ENCODE measurements at regions not wholly inside any gene's neighbourhood (a gene's known extent, or its start where the extent isn't known, plus 50 kb on each side); places are given as distances from the start of the nearest gene placed in this dataset.

DNA sequence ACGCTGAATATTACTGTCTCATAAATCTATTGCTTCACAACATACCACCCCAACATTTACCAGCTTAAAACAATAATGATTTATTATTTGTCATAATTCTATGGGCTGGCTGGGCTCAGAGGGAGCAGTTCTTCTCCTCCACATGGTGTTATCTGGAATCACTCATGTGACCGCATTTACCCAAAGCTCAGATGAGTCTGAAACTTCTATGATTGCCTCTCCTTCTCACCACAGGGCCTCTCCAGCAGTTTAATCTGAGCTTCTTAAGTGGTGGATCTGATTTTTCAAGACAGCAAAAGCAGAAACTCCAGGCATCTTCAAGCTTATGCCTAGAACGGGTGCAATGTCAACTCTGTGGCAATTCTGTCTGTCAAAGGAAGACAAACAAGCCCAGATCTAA is 210.3 kb upstream of the ADRA1B start:
- WGBS (ENCODE audit: insufficient coverage), result 90% methylated on average over 1 of the region's 3 CpGs
- Histone ChIP-seq H3K9me3 (ENCODE audit: control insufficient read depth, insufficient read depth, low read length) (no peaks in the 10 kb centered on the region), H3K27ac (ENCODE audit: low read depth, low read length) (no peak overlapping the region)

DNA sequence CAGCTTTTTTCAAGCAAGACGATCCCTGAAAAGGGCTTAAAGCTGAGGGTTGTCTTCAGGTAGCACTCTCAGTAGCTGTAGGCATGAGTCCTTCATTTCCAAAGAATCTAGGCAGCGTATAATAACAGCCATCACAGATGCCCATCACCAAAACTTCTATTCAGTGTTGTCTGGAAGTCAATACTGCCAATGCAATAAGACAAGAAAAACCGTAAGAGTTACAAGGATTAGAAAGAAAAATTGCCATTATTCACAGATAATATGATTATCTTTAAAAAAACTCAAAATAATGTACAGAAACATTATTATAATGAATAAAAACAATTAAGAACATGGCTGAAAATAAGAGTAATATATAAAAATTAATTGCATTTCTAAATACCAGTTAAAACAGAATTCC is 208.2 kb upstream of the ADRA1B start:
- WGBS (ENCODE audit: insufficient coverage), result no CpG with 5 or more reads among the region's 3 CpGs
- Histone ChIP-seq H3K9me3 (ENCODE audit: control insufficient read depth, insufficient read depth, low read length) (no peaks in the 10 kb centered on the region), H3K27me3 (ENCODE audit: control insufficient read depth, insufficient read depth, low read length) (no peaks in the 10 kb centered on the region), H3K4me1 (ENCODE audit: control insufficient read depth, insufficient read depth, low read length) (no peaks in the 10 kb centered on the region), H3K4me3 (ENCODE audit: low read depth, low read length) (no peak overlapping the region), H3K36me3 (ENCODE audit: control insufficient read depth, insufficient read depth, low read length) (no peaks in the 10 kb centered on the region), H3K27ac (ENCODE audit: low read depth, low read length) (no peak overlapping the region)
- no peak for DNase-seq (ENCODE audit: low read depth in 4 of 6, low spot score in 6 of 6)

More for the DNA sequence above, 210.3 kb upstream of the ADRA1B start:
- DNase-seq (ENCODE audit: low read depth in 4 of 6, low spot score in 6 of 6), result no peak
- Histone ChIP-seq H3K27me3 (ENCODE audit: control insufficient read depth, insufficient read depth, low read length) (no peaks in the 10 kb centered on the region), H3K36me3 (ENCODE audit: control insufficient read depth, insufficient read depth, low read length) (no peaks in the 10 kb centered on the region), H3K4me1 (ENCODE audit: control insufficient read depth, insufficient read depth, low read length) (no peaks in the 10 kb centered on the region), H3K4me3 (ENCODE audit: low read depth, low read length) (no peak overlapping the region)

DNA sequence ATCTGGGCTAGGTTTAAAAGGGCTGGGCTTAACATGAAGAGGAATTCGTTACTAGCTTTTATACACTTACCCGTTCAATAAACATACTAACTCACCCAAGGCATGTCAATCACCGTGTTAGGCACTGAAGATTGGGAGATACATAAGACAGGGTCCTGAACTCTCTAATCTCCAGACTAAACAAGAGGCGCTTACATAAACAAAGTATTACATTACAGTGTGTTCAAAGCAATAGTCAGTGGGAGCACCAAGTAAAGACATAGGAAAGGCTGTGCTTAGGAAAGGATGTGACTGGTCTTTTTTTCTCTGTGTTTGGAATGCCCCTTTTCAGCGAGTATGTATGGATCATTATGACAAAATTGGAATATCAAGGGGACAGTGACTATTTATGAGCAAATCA is 203.6 kb upstream of the ADRA1B start:
- no peaks in the 10 kb centered on the region for H3K9me3 ChIP-seq (ENCODE audit: control insufficient read depth, insufficient read depth, low read length)
- H3K4me3 ChIP-seq (ENCODE audit: low read depth, low read length), result no peak overlapping the region
- no peaks in the 10 kb centered on the region for H3K27me3 ChIP-seq (ENCODE audit: control insufficient read depth, insufficient read depth, low read length)
- no peaks in the 10 kb centered on the region for H3K4me1 ChIP-seq (ENCODE audit: control insufficient read depth, insufficient read depth, low read length)
- DNase-seq (ENCODE audit: low read depth in 4 of 6, low spot score in 6 of 6), result no peak
- no peak overlapping the region for H3K27ac ChIP-seq (ENCODE audit: low read depth, low read length)
- WGBS (ENCODE audit: insufficient coverage), result no CpG with 5 or more reads among the region's 5 CpGs
- H3K36me3 ChIP-seq (ENCODE audit: control insufficient read depth, insufficient read depth, low read length), result no peaks in the 10 kb centered on the region

DNA sequence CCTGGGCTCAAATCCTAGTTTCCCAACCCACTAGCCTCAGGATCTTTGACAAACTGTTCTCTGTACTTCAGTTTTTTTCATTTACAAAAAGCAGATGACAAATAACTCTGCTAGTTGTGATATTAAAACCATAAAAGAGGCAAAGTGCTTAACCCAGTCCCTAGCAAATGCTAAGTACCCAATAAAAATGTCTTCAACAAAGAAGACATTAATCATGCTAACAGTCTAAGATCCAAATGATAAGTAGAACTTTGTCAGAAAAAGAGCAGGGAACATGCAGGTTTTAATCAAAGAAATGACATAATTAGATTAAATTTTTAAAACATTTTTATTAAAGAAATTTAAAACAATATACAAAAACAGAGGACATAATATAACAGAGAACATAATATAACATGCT is 203.0 kb upstream of the ADRA1B start:
- Histone ChIP-seq H3K27ac (ENCODE audit: low read depth, low read length) (no peak overlapping the region), H3K4me3 (ENCODE audit: low read depth, low read length) (no peak overlapping the region), H3K4me1 (ENCODE audit: control insufficient read depth, insufficient read depth, low read length) (no peaks in the 10 kb centered on the region), H3K9me3 (ENCODE audit: control insufficient read depth, insufficient read depth, low read length) (no peaks in the 10 kb centered on the region), H3K27me3 (ENCODE audit: control insufficient read depth, insufficient read depth, low read length) (no peaks in the 10 kb centered on the region), H3K36me3 (ENCODE audit: control insufficient read depth, insufficient read depth, low read length) (no peaks in the 10 kb centered on the region)
- DNase-seq (ENCODE audit: low read depth in 4 of 6, low spot score in 6 of 6), result no peak

DNA sequence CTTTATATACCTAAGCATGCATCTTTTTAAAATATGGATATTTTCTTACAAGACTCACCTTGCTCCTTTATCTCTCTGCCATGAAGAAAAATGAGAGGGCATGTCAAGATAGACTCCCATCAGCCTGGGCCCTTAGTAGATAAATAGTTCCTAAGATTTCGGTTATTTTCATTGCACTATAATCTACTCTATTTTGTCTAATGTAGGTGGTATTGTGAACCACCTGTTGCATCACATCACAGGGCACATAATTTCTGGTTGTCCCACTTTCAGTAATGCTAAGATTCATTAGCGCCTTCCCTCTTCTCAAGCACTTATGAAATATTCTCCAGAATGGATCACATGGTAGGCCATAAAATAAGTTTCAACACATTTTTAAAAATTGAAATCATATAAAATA is 202.5 kb upstream of the ADRA1B start:
- Histone ChIP-seq H3K36me3 (ENCODE audit: control insufficient read depth, insufficient read depth, low read length) (no peaks in the 10 kb centered on the region), H3K4me1 (ENCODE audit: control insufficient read depth, insufficient read depth, low read length) (no peaks in the 10 kb centered on the region), H3K4me3 (ENCODE audit: low read depth, low read length) (no peak overlapping the region), H3K27ac (ENCODE audit: low read depth, low read length) (no peak overlapping the region), H3K27me3 (ENCODE audit: control insufficient read depth, insufficient read depth, low read length) (no peaks in the 10 kb centered on the region), H3K9me3 (ENCODE audit: control insufficient read depth, insufficient read depth, low read length) (no peaks in the 10 kb centered on the region)
- WGBS (ENCODE audit: insufficient coverage), result no CpG with 5 or more reads among the region's 2 CpGs
- DNase-seq (ENCODE audit: low read depth in 4 of 6, low spot score in 6 of 6), result no peak

DNA sequence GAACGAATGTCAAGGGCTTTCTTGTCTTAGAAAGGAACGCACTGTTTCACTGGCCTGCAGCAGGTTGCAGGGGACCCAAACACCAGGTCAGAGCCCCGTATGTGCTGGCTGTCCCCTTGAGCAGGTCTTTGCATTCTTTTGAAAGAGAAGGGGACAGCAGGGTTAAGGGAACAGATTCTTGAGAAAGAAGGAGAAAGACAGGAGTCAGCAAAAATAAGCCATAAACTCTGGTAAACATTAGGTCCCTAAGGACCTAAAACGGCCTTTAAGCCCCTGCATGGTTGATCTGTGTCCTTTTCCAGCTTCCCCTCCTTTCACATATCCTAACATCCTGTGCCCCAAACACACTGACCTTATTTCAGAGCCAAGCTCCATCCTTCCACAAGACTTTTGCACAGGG is 190.8 kb upstream of the ADRA1B start:
- WGBS (ENCODE audit: insufficient coverage), result 70% methylated on average over 4 of the region's 4 CpGs
- H3K27me3 ChIP-seq (ENCODE audit: control insufficient read depth, insufficient read depth, low read length), result no peaks in the 10 kb centered on the region
- no peak for DNase-seq (ENCODE audit: low read depth in 4 of 6, low spot score in 6 of 6)
- H3K36me3 ChIP-seq (ENCODE audit: control insufficient read depth, insufficient read depth, low read length), result no peaks in the 10 kb centered on the region
- no peak overlapping the region for H3K4me3 ChIP-seq (ENCODE audit: low read depth, low read length)
- no peaks in the 10 kb centered on the region for H3K4me1 ChIP-seq (ENCODE audit: control insufficient read depth, insufficient read depth, low read length)
- no peaks in the 10 kb centered on the region for H3K9me3 ChIP-seq (ENCODE audit: control insufficient read depth, insufficient read depth, low read length)
- H3K27ac ChIP-seq (ENCODE audit: low read depth, low read length), result no peak overlapping the region

DNA sequence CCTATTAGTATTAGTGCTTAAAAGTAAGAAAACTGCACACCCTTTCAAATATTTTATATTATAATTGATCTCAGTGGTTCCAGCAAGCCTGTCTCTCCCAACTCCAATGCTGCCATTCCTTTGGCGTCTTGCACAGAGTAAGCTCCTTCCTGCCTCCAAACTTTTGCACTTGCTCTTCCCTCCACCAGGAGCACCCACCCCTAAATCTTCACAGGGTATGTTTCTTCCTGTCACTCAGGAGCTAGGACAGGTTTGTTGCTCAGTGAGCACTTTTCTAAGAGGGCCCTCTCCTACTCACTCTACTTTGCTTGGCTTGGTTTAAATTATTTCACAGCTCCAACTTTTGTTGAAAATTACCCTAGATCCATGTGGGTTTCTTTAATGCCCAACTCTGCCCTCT is 189.1 kb upstream of the ADRA1B start:
- no peaks in the 10 kb centered on the region for H3K36me3 ChIP-seq (ENCODE audit: control insufficient read depth, insufficient read depth, low read length)
- no peak for DNase-seq (ENCODE audit: low read depth in 4 of 6, low spot score in 6 of 6)
- no peak overlapping the region for H3K4me3 ChIP-seq (ENCODE audit: low read depth, low read length)
- 100% methylated on average over 1 of the region's 1 CpG for WGBS (ENCODE audit: insufficient coverage)
- no peak overlapping the region for H3K27ac ChIP-seq (ENCODE audit: low read depth, low read length)
- H3K27me3 ChIP-seq (ENCODE audit: control insufficient read depth, insufficient read depth, low read length), result no peaks in the 10 kb centered on the region
- no peaks in the 10 kb centered on the region for H3K4me1 ChIP-seq (ENCODE audit: control insufficient read depth, insufficient read depth, low read length)
- H3K9me3 ChIP-seq (ENCODE audit: control insufficient read depth, insufficient read depth, low read length), result no peaks in the 10 kb centered on the region

DNA sequence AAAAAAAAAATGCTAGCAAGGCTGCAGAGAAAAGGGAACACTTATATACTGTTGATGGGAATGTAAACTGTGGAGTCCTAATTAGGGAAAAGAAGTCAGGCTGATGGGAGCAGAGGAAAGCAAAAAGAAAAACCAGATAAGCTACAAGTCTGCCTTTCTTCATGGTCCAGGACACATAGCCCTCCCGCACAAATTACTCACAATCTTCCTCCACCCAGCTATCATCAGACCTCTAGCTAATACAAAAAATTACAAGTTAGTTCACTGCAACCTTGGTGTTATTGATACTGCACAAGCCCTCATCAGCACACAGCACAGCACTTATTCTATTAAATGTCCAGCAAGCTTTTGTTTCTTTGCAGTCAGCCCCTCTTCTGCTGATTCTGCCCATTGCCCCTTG is 186.0 kb upstream of the ADRA1B start:
- no peak for DNase-seq (ENCODE audit: low read depth in 4 of 6, low spot score in 6 of 6)
- Histone ChIP-seq H3K27me3 (ENCODE audit: control insufficient read depth, insufficient read depth, low read length) (no peaks in the 10 kb centered on the region), H3K27ac (ENCODE audit: low read depth, low read length) (no peak overlapping the region), H3K4me3 (ENCODE audit: low read depth, low read length) (no peak overlapping the region), H3K4me1 (ENCODE audit: control insufficient read depth, insufficient read depth, low read length) (no peaks in the 10 kb centered on the region), H3K36me3 (ENCODE audit: control insufficient read depth, insufficient read depth, low read length) (no peaks in the 10 kb centered on the region), H3K9me3 (ENCODE audit: control insufficient read depth, insufficient read depth, low read length) (no peaks in the 10 kb centered on the region)
- 89% methylated on average over 1 of the region's 1 CpG for WGBS (ENCODE audit: insufficient coverage)

DNA sequence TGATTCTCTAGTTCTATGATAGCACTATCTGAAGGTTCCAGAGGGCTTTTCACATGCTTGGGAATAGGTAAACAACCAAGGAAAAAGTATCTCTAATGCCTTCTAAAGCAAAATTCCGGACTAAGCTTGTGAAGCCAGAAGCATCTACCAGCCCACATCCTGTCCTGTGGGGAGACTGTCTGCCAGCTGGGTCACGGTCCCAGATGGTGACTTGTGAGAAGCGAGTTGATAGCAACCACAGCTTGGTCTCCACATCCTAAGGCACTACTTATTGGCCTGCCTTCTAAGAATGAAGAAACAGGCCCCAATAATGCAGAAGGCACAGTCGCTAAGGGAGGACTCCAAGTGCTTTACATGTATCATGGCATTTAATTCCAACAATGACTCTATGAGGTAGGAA is 184.1 kb upstream of the ADRA1B start:
- no peak overlapping the region for H3K27ac ChIP-seq (ENCODE audit: low read depth, low read length)
- 97% methylated on average over 3 of the region's 4 CpGs for WGBS (ENCODE audit: insufficient coverage)
- H3K36me3 ChIP-seq (ENCODE audit: control insufficient read depth, insufficient read depth, low read length), result no peaks in the 10 kb centered on the region
- no peaks in the 10 kb centered on the region for H3K4me1 ChIP-seq (ENCODE audit: control insufficient read depth, insufficient read depth, low read length)
- DNase-seq (ENCODE audit: low read depth in 4 of 6, low spot score in 6 of 6), result no peak
- H3K4me3 ChIP-seq (ENCODE audit: low read depth, low read length), result no peak overlapping the region
- H3K27me3 ChIP-seq (ENCODE audit: control insufficient read depth, insufficient read depth, low read length), result no peaks in the 10 kb centered on the region
- H3K9me3 ChIP-seq (ENCODE audit: control insufficient read depth, insufficient read depth, low read length), result no peaks in the 10 kb centered on the region

DNA sequence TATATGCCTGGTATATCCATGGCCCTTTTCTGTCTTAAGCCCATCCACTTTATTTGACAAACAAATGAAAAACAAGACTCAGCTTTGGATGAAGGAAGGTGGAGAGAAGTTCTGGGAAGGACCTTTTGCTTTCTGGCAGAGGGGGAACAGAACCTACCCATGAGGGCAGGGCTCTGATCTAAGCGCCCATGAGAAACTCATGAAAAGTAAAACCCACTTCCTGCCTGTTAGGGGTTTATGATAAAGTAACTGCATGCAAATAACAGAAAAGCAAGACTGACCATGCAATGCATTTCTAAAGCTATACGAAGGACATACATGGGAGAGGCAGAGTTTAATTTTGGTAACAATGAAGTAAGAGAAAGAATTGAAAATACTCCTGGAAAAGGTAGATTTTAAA is 181.9 kb upstream of the ADRA1B start:
- WGBS (ENCODE audit: insufficient coverage), result no CpG with 5 or more reads among the region's 2 CpGs
- Histone ChIP-seq H3K9me3 (ENCODE audit: control insufficient read depth, insufficient read depth, low read length) (no peaks in the 10 kb centered on the region), H3K4me3 (ENCODE audit: low read depth, low read length) (no peak overlapping the region), H3K4me1 (ENCODE audit: control insufficient read depth, insufficient read depth, low read length) (no peaks in the 10 kb centered on the region), H3K27ac (ENCODE audit: low read depth, low read length) (no peak overlapping the region), H3K36me3 (ENCODE audit: control insufficient read depth, insufficient read depth, low read length) (no peaks in the 10 kb centered on the region), H3K27me3 (ENCODE audit: control insufficient read depth, insufficient read depth, low read length) (no peaks in the 10 kb centered on the region)
- DNase-seq (ENCODE audit: low read depth in 4 of 6, low spot score in 6 of 6), result no peak

DNA sequence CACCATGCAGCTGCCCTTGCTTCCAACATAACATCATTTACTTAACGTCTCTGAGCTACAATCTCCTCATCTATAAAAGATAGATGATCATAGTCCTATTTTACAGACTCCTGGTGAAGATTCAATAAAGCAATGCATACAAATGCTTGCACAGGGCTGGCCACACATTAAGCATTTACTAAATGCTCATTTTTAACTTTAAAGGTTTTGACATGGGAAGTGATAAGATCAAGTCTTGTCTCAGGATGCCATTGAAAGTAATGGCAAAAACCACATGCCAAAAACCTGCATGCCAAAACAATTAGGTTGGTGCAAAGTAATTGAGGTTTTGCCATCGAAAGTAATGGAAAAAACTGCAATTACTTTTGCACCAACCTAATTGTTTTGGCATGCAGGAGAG is 181.2 kb upstream of the ADRA1B start:
- no peaks in the 10 kb centered on the region for H3K27me3 ChIP-seq (ENCODE audit: control insufficient read depth, insufficient read depth, low read length)
- no peak overlapping the region for H3K4me3 ChIP-seq (ENCODE audit: low read depth, low read length)
- no peak for DNase-seq (ENCODE audit: low read depth in 4 of 6, low spot score in 6 of 6)
- H3K4me1 ChIP-seq (ENCODE audit: control insufficient read depth, insufficient read depth, low read length), result no peaks in the 10 kb centered on the region
- no peaks in the 10 kb centered on the region for H3K9me3 ChIP-seq (ENCODE audit: control insufficient read depth, insufficient read depth, low read length)
- H3K36me3 ChIP-seq (ENCODE audit: control insufficient read depth, insufficient read depth, low read length), result no peaks in the 10 kb centered on the region
- WGBS (ENCODE audit: insufficient coverage), result no CpG with 5 or more reads among the region's 2 CpGs
- H3K27ac ChIP-seq (ENCODE audit: low read depth, low read length), result no peak overlapping the region
